KBM-7 (cell line): ENCODE measurements at regions not wholly inside any gene's neighbourhood (a gene's known extent, or its start where the extent isn't known, plus 50 kb on each side); places are given as distances from the start of the nearest gene placed in this dataset.

ENCODE experiments used
- DNase-seq: peaks from one replicate; pipeline ENCODE4 v3.0.0-alpha.2; 2015
- in situ Hi-C: fragments of 300-500 bp; cut with MboI; formaldehyde crosslinking; loops from 2 replicates; pipeline ENCODE4 v1.14.3; 2020; ENCODE audit warnings: low sequenced_read_pairs, low pct_unique_long_range_greater_than_20kb, mixed read lengths

DNA sequence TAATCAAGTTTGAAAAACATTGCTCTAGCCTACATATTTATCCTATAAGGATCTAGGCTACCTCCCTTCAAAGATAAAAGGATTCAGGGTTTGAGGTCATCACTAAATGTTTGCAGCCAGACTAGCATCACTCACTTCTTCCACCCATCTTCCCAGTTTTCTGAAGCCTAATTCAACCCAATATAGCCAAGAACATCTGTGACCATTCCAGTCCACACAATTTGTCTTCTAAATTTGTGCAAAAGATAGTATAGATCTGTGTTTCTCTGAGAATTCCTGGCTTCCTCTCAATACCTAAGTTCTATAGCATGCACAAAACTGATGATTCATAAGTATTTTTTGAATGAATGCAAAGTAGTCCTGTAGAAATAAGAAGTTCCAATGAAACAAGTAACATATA, 103.0 kb upstream of the CDK1 start:
- DNase-seq = no peak
- in situ Hi-C loops = no loop called here

DNA sequence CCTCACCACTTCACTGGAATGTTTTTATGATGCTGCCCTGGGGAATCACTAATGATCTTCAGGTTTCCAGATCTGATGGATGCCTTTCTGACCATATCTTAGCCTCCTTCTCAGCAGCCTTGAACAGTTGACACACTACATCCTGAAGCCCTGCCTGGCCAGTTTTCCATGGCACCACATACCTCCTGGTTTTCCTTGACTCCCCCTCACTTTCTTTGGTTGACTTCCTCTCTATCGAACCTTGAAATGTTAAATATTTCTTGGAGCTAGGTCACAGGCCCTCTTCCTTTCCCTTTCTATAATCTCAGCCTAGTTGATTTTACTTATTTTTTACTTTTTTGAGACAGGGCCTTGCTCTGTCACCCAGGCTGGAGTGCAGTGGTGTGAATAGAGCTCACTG, 108.8 kb upstream of the CDK1 start:
- DNase-seq = no peak
- in situ Hi-C loops = no loop called here

DNA sequence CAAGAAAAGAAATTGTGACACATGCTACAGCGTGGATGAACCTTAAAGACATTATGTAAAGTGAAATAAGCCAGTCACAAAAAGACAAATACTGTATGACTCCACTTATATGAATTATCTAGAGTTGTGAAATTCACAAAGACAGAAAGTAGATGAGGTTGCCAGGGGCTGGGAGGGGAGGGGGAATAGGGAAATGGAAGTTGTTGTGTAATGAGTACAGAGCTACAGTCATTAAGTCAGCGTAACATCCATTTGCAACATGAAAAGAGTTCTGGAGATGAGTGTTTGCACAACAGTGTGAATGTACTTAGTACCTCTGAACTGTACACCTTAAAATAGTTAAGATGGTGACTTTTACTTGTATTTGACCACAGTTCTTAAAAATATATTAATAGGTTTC, 112.1 kb upstream of the CDK1 start:
- DNase-seq = no peak
- in situ Hi-C loops = no loop called here

DNA sequence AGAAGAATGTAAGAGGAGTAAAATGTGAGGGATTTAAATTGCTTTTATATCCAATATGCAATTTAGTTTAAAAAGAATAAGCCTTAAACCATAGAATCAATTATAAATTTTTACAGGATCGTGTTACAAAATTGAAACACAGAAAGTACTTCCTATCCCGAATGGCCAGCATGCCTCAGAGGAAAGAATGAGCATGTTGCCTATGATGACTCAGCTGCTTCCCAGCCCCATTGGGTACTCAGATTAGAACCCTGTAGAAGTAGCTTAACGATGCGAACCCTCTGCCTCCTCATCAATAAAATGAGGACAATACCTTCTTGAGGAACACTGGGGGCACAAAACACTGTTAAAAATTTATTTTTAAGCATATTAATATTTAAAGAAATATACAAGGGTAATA, 113.4 kb upstream of the CDK1 start:
- in situ Hi-C loops = no loop called here
- DNase-seq = no peak

DNA sequence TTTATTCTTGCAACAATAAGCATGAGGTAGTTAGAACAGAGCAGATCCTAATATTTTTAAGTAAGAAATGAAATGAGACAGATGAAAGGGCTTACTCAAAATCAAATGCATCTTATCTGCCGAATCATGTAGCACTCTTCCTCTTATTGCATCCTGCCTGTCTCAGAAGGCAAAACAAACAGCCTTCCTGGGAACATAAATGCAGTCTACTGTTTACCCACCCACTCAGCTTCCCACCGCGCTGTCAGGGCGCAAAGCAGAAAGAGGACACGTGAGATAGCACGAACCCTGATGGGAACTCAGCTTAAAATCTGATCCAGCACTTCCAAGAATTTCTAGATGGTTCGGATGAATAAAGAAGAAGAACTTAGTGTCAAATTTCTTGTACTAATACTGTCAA, 114.4 kb upstream of the CDK1 start:
- in situ Hi-C loops = no loop called here
- DNase-seq = no peak

DNA sequence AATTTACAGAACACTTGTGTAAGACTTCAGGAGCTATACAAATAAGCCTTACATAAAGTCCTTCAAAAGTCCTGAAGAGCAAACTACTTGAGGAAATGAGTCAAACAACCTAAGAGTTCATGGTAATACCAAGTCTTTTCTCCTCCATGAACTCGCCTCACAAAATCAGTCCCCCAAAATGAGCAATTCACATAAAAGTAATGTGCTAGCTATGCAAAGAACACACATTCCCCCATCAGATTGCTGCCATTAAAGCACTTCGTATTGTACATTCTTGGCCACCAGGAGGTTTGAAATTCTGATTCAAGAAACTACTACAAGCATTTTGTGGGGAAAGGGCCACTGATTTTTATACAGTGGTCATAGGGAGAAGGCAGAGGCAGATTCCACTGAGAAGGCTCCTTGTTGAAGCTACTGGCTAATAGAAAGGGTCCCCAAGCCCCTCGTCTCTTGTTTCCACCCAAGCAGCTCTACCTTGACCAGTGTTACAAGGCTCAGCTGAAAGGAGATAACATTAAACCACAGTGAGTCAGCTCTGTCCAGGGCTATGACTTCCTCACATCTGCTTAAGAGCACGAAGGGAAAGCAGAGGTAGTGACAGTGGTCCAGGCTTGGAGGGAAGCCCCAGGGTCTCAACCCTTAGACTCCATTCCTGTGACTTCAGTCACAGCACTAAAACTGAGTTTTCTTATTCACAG, 115.2 kb upstream of the CDK1 start:
- DNase-seq = no peak
- in situ Hi-C loops = no loop called here

DNA sequence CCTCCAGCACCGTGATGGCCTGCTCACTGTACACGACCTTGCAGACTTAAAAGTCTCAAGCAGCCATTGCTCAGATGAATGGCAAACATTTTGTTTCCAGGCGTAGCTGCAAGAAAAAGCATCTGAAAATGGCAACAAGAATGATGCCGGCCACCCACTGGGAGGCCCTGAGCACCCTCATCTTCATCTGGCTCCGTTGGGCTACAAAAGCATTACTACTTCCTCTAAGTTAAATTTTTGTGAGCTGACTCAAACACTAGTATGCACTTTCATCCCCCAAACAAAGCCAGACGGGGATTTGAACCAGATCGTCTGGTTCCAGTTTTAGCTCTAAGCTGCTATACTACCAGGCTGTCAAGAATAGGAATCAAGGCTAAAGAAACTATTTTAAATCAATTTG, 116.6 kb upstream of the CDK1 start:
- in situ Hi-C loops = no loop called here
- no peak for DNase-seq

DNA sequence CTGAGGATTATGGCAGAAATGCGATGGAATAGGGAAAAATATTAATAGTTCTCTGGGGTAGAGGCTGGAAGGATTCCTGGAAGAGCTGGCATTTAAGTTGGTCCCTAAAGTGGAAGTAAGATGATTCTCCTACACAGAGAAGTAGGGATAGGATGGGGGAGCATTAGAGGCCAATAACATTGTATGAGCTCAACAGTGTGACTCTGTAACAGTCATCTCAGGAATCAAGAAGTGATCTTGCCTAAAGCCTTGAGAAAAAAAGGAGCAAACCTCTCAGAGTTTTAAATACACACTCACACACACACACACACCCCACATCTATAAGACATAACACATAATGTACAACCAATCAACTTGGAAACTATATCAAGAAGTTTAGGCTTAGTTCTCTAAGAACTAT, 117.7 kb upstream of the CDK1 start:
- in situ Hi-C loops = no loop called here
- DNase-seq = no peak

DNA sequence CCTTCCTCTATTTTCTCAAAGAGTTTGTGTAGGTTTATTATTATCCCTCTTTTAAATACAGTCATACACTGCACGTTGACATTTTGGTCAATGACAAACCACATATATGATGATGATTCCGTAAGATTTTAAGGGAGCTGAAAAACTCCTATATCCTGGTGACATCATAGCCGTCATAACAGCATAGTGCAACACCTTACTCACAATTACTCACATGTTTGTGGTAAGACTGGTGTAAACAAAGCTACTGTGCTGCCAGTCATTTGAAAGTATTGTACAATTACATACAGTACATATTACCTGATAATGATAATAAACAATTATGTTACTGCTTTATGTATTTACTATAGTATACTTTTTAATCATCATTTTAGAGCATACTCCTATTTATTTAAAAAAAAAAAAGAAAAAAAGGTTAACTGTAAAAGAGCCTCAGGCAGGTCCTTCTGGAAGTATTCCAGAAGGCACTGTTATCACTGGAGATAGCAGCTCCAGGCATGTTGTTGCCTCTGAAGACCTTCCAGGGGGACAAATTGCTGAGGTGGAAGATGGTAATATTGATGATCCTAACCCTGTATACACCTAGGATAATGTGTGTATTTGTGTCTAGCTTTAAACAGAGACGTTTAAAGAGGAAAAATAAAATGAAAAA, 123.3 kb upstream of the CDK1 start:
- in situ Hi-C loops = no loop called here
- no peak for DNase-seq

DNA sequence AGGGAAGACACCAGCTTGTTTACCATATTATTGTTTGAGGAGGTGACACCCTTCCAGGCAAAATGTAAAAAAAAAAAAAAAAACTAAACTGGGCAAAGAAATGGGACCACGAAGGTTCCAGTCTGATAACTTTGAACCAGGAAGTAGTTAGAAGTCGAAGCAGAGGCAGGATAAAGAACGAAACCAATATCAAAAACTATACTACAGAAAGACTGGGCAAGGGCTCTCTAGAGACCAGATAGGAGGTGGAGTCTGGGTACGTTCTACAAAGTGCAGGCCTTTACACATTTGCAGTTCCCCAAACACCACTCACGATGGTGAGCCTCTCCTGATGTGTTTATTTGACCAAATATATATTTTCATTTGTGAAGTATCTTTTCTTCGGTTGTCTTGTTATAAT, 125.7 kb upstream of the CDK1 start:
- DNase-seq = no peak
- in situ Hi-C loops = no loop called here

DNA sequence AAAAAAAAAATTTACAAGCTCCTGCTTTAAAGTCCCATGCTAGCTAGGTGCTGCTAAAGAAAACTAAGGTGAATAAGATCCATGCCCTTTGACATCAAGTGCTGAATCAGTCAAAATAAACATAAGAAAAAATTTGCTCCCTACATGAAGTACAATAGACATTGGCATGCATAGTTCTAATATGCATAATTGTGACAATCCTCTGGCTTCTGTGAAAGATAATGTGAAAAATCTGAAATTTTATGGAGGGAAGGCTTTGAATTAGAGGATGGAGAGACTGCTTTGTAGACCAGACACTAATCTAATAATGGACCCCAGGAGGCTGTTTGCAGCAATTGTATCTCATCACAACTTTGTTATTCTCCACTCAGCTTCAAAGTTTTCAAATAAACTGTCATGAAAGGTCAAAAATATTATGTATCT, 127.9 kb upstream of the CDK1 start:
- in situ Hi-C loops = no loop called here
- no peak for DNase-seq

DNA sequence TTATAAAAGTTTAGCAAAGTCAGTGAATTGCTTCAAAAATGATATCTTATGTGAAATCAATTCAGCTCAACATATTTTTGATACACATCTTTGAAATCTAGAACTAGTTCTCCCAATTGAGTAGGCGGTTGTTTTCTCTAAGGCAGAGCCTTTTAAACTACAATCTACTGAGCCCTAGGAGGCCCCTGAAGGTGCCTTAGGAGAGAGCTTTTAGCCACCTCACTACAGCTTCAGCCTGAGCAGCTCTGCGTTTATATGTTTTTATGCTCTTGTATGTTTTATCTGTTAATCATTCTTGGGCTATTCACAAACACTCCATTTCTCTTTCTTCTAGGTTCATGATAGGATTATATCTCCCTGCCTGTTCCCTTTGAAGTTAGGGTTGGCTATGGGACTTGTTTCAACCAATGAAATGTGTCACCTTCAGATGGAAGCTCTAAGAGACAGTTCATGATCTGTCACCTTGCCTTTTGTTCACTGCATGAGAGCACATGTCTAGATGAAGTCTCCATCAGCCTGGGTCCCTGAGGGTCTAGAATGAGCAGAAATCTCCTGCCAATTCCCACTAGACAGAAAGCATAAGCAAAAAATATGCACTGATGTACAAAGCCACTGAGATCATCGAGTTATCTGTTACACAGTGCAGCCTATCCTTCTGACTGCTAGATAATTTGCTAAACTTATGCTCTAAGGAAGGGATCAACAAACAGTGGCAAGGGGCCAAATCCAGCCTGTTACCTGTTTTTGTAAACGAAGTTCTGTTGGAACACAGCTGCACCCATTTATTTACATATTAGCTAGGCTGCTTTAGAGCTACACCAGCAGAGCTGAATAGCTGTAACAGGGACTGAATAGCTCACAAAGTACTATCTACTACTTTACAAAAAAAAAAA, 128.5 kb upstream of the CDK1 start:
- in situ Hi-C loops = no loop called here
- DNase-seq = no peak

DNA sequence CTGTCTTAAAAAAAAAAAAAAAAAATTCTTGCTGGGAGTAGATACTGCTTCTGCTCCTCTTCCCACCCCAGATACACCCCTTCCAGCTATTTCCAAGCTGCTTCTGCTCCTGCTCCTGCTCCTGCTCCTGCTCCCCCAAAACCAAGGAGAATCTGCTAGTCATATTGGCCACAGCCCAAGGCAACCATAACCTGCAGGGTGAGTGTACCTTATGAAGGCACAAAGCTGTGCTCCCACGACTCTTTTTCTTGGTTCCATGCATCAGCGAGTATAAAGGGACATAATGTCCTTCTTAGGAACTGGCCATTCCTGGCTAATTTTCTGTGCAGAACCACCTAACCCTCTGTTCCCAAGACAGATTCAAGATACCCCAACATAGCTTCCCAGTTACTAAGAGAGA, 129.5 kb upstream of the CDK1 start:
- DNase-seq = no peak
- in situ Hi-C loops = no loop called here

DNA sequence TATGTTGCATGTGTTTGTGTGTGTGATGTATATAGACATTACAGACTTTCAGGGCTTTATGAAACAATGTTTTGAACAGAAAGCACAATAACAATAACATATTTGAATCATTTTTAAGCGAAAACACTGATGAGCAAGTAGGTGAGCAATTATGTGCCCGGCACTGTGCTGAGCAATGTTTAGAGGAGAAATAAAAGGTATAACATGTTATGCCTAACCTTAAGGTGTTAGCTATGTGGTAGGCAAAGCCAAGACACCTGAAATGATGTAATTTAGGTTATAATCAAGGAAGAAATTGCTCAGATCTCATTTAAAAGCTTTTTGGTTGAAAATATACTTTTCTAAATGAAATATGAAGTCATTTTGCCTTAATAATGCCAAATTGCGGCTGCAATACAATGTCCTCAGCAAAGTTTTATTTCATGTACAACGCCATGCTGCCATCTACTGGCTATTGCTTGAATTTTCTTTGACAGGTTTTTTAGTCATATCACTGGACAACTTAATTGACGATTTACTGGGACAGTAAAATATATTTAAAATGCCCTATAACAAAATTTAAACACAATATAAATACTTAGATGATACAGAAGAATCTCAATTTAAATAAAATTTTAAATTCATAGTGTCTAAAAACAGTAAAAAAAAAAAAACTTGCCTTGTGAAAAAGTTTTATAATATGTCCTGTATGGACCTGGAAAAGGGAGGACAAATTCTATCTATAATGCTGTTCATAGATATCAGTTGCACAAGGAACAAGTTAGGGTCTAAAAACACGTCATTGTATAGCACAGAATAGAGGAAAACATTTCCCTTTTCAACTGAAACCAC, 131.1 kb upstream of the CDK1 start:
- DNase-seq = peak; percentile 51
- in situ Hi-C loops = no loop called here

DNA sequence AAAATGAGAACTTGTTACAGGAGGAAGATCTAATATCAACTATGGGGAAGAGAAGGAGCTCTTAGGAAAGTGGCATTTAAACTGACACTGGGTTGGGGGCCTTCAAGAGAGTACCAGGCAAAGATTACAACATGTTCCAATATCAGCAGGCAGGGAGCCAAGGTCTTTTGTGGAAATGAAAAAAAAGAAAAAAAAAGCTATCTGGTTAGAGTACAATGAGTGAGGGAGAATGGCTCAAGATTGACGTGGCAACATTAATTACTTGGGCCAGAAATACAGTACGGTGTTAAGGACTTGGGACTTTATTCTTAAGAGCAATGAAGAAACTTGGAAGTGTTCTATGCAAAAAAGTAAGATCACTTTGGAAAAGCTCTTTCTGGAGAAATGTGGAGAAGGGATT, 132.3 kb upstream of the CDK1 start:
- DNase-seq = no peak
- in situ Hi-C loops = no loop called here

DNA sequence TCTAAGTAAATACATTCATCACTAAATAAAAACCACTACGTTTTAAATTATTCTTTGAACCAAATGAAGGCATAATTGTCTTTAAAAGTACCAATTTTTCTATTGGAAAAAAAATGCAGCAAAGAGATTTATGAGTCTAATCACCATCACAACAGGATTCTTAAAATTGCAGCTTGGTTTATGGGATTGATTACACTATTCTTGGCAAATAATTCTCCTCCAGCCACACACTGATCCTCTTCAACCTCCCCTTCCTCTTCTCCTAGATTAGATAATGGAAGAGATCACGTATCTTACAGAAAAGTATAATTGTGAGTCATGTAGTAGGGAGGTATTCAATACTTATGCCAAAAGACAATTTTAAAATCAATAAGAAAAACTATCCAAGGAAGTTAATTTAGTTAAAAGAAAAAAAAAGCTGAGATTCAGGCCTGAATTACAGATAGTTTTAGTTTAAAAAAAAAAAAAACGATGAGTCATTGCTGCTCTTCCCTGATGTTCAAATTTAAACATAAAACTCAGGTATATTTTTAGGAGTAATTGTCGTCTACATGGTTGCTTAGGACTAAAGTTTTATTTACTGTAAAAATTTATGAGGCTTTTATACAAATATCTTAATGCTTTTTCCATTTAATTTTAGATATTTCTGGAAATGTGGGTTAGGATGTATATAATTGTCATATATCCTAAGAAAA, 133.7 kb upstream of the CDK1 start:
- no peak for DNase-seq
- in situ Hi-C loops = no loop called here

DNA sequence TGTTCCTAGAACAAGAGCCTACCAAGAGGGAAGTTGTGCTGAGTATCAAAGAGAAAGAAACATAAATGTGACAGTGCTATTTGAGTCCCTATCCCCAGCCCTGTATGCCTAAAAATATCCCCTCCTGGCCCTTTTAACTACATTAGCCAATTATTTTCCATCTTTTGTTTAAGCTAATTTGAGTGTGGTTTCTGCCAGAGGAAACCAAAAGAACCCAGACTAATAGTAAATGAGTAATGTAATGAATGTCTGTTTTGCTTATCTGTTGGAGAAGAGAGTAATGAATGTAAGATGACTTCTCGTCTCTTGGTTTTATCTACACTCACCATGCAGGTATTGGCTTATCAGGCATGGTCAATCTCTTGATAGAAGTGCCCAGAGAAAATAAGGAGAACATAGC, 134.4 kb upstream of the CDK1 start:
- in situ Hi-C loops = no loop called here
- DNase-seq = no peak

DNA sequence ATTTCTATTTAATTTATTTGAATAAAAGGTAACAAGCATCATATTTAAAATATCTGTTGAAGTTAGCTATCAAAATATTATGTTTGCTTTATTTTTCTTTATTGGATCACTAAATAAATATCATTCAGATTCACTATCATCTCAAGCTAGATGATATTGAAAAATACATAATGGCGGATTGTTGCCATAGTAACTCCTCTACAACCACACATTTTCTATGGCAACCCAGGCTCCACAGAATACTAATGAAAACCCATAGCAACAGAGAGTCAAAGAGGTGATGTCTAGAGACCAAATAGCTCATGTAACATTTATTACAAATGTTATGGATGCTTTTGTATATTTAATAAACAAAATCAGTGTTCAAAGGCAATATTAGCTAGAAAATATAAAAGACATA, 148.9 kb upstream of the CDK1 start:
- in situ Hi-C loops = no loop called here
- no peak for DNase-seq
